HG03175 (cell line): ENCODE measurements at regions not wholly inside any gene's neighbourhood (a gene's known extent, or its start where the extent isn't known, plus 50 kb on each side); places are given as distances from the start of the nearest gene placed in this dataset.

Experiments
- ATAC-seq: cut with Tn5 transposase; IDR thresholded peaks from one replicate; pipeline ENCODE4 v1.9.1; 2021; ENCODE audit warnings: mild to moderate bottlenecking, moderate library complexity; ENCODE audit not compliant: unreplicated experiment

GRCh38 chr9:3054017-3054586 is 210.2 kb upstream of the PUM3 start:
- ATAC-seq: no peak

GRCh38 chr9:3049636-3050035 is 205.7 kb upstream of the PUM3 start:
- ATAC-seq: no peak

- no peak for ATAC-seq
These were observed 204.0 kb upstream of the PUM3 start for GRCh38 chr9:3047912-3048311.

- no peak for ATAC-seq
These were observed 201.3 kb upstream of the PUM3 start for GRCh38 chr9:3045153-3045552.

GRCh38 chr9:3043369-3043768 is 199.5 kb upstream of the PUM3 start:
- ATAC-seq: no peak

- ATAC-seq: no peak
These were observed 196.9 kb upstream of the PUM3 start for GRCh38 chr9:3040761-3041160.

GRCh38 chr9:3036333-3036700 is 192.4 kb upstream of the PUM3 start:
- no peak for ATAC-seq

- no peak for ATAC-seq
These were observed 191.9 kb upstream of the PUM3 start for GRCh38 chr9:3035579-3036332.

GRCh38 chr9:3032898-3033297 is 189.0 kb upstream of the PUM3 start:
- ATAC-seq: peak; percentile 86

- ATAC-seq: no peak
These were observed 184.6 kb upstream of the PUM3 start for GRCh38 chr9:3028535-3028934.

- no peak for ATAC-seq
These were observed 183.3 kb upstream of the PUM3 start for GRCh38 chr9:3027210-3027609.

GRCh38 chr9:3023449-3023848 is 179.6 kb upstream of the PUM3 start:
- no peak for ATAC-seq

GRCh38 chr9:3018691-3019230 is 174.9 kb upstream of the PUM3 start:
- no peak for ATAC-seq

- ATAC-seq: no peak
These were observed 174.2 kb upstream of the PUM3 start for GRCh38 chr9:3018071-3018470.

- ATAC-seq: no peak
These were observed 170.3 kb upstream of the PUM3 start for GRCh38 chr9:3014178-3014577.

- ATAC-seq: no peak
These were observed 168.9 kb upstream of the PUM3 start for GRCh38 chr9:3012842-3013241.

- ATAC-seq: no peak
These were observed 168.3 kb upstream of the PUM3 start for GRCh38 chr9:3012245-3012644.

GRCh38 chr9:3008091-3008490 is 164.2 kb upstream of the PUM3 start:
- ATAC-seq: no peak

- ATAC-seq: no peak
These were observed 163.4 kb upstream of the PUM3 start for GRCh38 chr9:3007326-3007725.

- no peak for ATAC-seq
These were observed 163.0 kb upstream of the PUM3 start for GRCh38 chr9:3006851-3007250.

GRCh38 chr9:3004572-3004971 is 160.7 kb upstream of the PUM3 start:
- no peak for ATAC-seq

- ATAC-seq: no peak
These were observed 157.4 kb upstream of the PUM3 start for GRCh38 chr9:3001311-3001710.

GRCh38 chr9:2992427-2992826 is 148.5 kb upstream of the PUM3 start:
- ATAC-seq: no peak
